ENCODE measurements at regions not wholly inside any gene's neighbourhood (a gene's known extent, or its start where the extent isn't known, plus 50 kb on each side); places are given as distances from the start of the nearest gene placed in this dataset.

- intact Hi-C loops (cut with DNase I; ENCODE audit: low total_unique reads), result no loop called here
- Histone ChIP-seq H3K4me3 (no peak overlapping the region), H3K9me3 (no peaks in the 10 kb centered on the region), H3K27me3 (no peaks in the 10 kb centered on the region), H3K27ac (no peak overlapping the region), H3K36me3 (no peaks in the 10 kb centered on the region), H3K4me1 (no peaks in the 10 kb centered on the region)
- TF ChIP-seq EP300 (IDR thresholded peaks at IDR 0.05; ENCODE audit: low read depth), result no peak
- TF ChIP-seq POLR2A (IDR thresholded peaks at IDR 0.05), result no peak
- no peak for TF ChIP-seq POLR2AphosphoS5 (IDR thresholded peaks at IDR 0.05)
- no peak for TF ChIP-seq CTCF (IDR thresholded peaks at IDR 0.05)
- 60 to 77% methylated on average over 1 to 3 of the region's 3 CpGs for WGBS, 2 donors (ENCODE audit: low coverage in 1 of 2)
- DNase-seq, result no peak
- in situ Hi-C loops (cut with MboI; ENCODE audit: low pct_ligation_motif_present in 1 of 4, low pct_unique_long_range_greater_than_20kb in 1 of 4, low sequenced_read_pairs in 3 of 4), result no loop called here
Measured at GRCh38 chr16:5442986-5443385, 345.4 kb upstream of the EEF2KMT start.

DNA sequence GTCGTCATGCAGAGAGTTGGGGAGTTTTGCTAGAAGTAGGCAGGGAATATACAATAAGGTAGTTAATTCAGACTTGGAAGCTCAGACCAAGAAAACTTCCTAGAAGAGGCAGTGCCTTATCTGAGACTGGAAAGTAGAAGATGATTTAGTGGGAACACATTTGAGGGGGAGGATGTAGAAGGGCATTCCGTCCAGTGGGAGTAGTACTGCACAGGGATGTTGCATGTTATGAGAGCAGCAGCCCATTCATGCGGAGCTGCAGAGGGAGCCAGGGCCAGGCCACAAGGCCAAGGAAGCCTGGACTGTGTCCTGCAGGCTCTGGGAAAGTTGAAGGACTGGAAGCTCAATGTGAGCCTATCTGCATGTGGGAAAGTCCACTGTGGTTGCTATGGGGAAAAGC is 344.5 kb upstream of the EEF2KMT start:
- intact Hi-C loops (cut with DNase I; ENCODE audit: low total_unique reads) (no loop called here), in situ Hi-C loops (cut with MboI; ENCODE audit: low pct_ligation_motif_present in 1 of 4, low pct_unique_long_range_greater_than_20kb in 1 of 4, low sequenced_read_pairs in 3 of 4) (no loop called here)
- Histone ChIP-seq H3K36me3 (no peaks in the 10 kb centered on the region), H3K4me1 (no peaks in the 10 kb centered on the region), H3K27ac (no peak overlapping the region), H3K4me3 (no peak overlapping the region), H3K27me3 (no peaks in the 10 kb centered on the region), H3K9me3 (no peaks in the 10 kb centered on the region)
- DNase-seq, result no peak
- WGBS, 2 donors (ENCODE audit: low coverage in 1 of 2), result 74 to 75% methylated on average over 3 of the region's 3 CpGs
- no peak for TF ChIP-seq CTCF (IDR thresholded peaks at IDR 0.05)
- TF ChIP-seq POLR2AphosphoS5 (IDR thresholded peaks at IDR 0.05), result no peak
- TF ChIP-seq POLR2A (IDR thresholded peaks at IDR 0.05), result no peak
- TF ChIP-seq EP300 (IDR thresholded peaks at IDR 0.05; ENCODE audit: low read depth), result no peak

DNA sequence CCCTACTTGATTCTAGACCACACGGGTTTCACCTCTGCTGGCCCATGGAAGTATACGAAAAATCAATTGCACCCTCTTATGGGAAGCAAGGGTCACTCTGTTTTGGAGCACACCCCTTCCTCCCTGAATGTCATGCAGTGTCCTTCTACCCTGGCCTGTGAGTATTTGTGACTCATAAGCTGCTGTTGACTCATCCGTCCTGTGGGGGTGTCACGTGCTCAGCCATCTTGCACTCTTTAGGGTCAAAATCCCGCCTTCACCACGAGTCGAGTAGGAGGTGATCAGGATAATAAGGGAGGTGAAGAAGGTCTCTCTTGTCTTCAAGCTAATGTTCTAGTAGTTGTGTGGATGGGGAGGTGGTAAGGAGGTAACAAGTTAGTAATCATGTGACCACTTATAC is 341.0 kb upstream of the EEF2KMT start:
- no peak overlapping the region for H3K27ac ChIP-seq
- no peak for DNase-seq
- no peaks in the 10 kb centered on the region for H3K27me3 ChIP-seq
- TF ChIP-seq EP300 (IDR thresholded peaks at IDR 0.05; ENCODE audit: low read depth) (no peak), CTCF (IDR thresholded peaks at IDR 0.05) (no peak)
- no peaks in the 10 kb centered on the region for H3K36me3 ChIP-seq
- H3K4me3 ChIP-seq, result no peak overlapping the region
- H3K9me3 ChIP-seq, result no peaks in the 10 kb centered on the region
- in situ Hi-C loops (cut with MboI; ENCODE audit: low pct_ligation_motif_present in 1 of 4, low pct_unique_long_range_greater_than_20kb in 1 of 4, low sequenced_read_pairs in 3 of 4), result no loop called here
- intact Hi-C loops (cut with DNase I; ENCODE audit: low total_unique reads), result no loop called here
- 81% methylated on average over 7 of the region's 7 CpGs; no CpG with 5 or more reads in 1 of the 2 donors for WGBS, 2 donors (ENCODE audit: low coverage in 1 of 2)
- H3K4me1 ChIP-seq, result no peaks in the 10 kb centered on the region

DNA sequence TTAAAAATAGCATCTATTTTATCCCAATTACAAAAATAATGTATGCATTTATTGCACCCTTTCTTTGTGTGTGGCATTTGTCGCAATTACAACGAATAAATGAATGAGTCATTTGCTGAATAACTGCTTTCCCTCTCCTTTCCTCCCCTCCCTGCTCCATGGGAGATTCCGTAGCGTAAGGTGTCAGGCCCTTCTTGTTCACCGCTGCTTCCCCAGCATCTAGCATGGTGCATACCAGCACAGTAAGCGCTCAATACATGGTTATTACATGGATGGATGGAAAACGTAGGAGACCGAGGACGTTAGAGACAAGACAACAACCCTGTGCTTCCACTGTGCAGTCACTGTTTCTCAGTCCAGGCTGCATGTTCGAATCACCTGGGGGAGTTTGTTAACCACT is 336.0 kb upstream of the EEF2KMT start:
- Histone ChIP-seq H3K9me3 (no peaks in the 10 kb centered on the region), H3K36me3 (no peaks in the 10 kb centered on the region), H3K27ac (no peak overlapping the region), H3K27me3 (no peaks in the 10 kb centered on the region), H3K4me1 (no peaks in the 10 kb centered on the region), H3K4me3 (no peak overlapping the region)
- no peak for DNase-seq
- TF ChIP-seq CTCF (IDR thresholded peaks at IDR 0.05), result no peak
- TF ChIP-seq POLR2A (IDR thresholded peaks at IDR 0.05), result no peak
- TF ChIP-seq EP300 (IDR thresholded peaks at IDR 0.05; ENCODE audit: low read depth), result no peak
- TF ChIP-seq POLR2AphosphoS5 (IDR thresholded peaks at IDR 0.05), result no peak
- intact Hi-C loops (cut with DNase I; ENCODE audit: low total_unique reads), result no loop called here
- 63 to 68% methylated on average over 5 to 10 of the region's 10 CpGs for WGBS, 2 donors (ENCODE audit: low coverage in 1 of 2)
- in situ Hi-C loops (cut with MboI; ENCODE audit: low pct_ligation_motif_present in 1 of 4, low pct_unique_long_range_greater_than_20kb in 1 of 4, low sequenced_read_pairs in 3 of 4), result no loop called here

Data from transverse colon (tissue), 4 donors.